CD4-positive, alpha-beta memory T cell (primary cell): ENCODE measurements at regions not wholly inside any gene's neighbourhood (a gene's known extent, or its start where the extent isn't known, plus 50 kb on each side); places are given as distances from the start of the nearest gene placed in this dataset.
A peak's percentile ranks its signal among the peaks of the same experiment; 100 is the strongest.
"Not testable (repeated sequence)": the region's sequence is repeated elsewhere in the genome, so short reads cannot be mapped to it uniquely, and the experiment has no call there.

Experiments used
- CTCF ChIA-PET: fragments of 350-600 bp; sonication (Branson Sonifier 250); formaldehyde crosslinking; loops from one replicate; lab custom pipeline; 2021; ENCODE audit warnings: inconsistent platforms; ENCODE audit not compliant: partially characterized antibody; lab: Charles Lee
- POLR2A ChIA-PET: fragments of 350-600 bp; sonication (Branson Sonifier 250); formaldehyde crosslinking; loops from one replicate; lab custom pipeline; 2021; ENCODE audit not compliant: partially characterized antibody; lab: Charles Lee
- DNase-seq, 5 donors: peaks; one replicate each; pipeline versions ENCODE4 v3.0.0 to v3.0.0-alpha.2; 2020 to 2022; ENCODE audit warnings: mixed read lengths in 1 of 5
- H3K27ac ChIP-seq: one replicate; pipeline ENCODE4 v1.7.0; 2013; ENCODE audit warnings: low read depth, low read length
- H3K27me3 ChIP-seq: 2 replicates; pipeline ENCODE4 v1.7.0; 2013; ENCODE audit warnings: mild to moderate bottlenecking, low read length, moderate library complexity; ENCODE audit not compliant: insufficient read depth
- H3K36me3 ChIP-seq: 2 replicates; pipeline ENCODE4 v1.7.0; 2013; ENCODE audit warnings: mild to moderate bottlenecking, low read length, moderate library complexity; ENCODE audit not compliant: insufficient read depth
- H3K4me1 ChIP-seq: 2 replicates; pipeline ENCODE4 v1.7.0; 2013; ENCODE audit warnings: mild to moderate bottlenecking, low read length, moderate library complexity; ENCODE audit not compliant: insufficient read depth
- H3K4me3 ChIP-seq, 2 donors: one replicate each; pipeline ENCODE4 v1.7.0; 2013; ENCODE audit warnings: low read length in 2 of 2, mild to moderate bottlenecking in 1 of 2
- H3K9me3 ChIP-seq, 2 donors: one replicate each; pipeline ENCODE4 v1.7.0; 2013; ENCODE audit warnings: low read length in 2 of 2, control low read depth in 1 of 2; ENCODE audit not compliant: control insufficient read depth in 1 of 2
- H3K27ac Mint-ChIP-seq, 7 donors: one replicate each; pipeline ENCODE4 v1.8.0; 2020 to 2021; ENCODE audit warnings: mixed read lengths in 7 of 7, mild to moderate bottlenecking in 6 of 7, inconsistent platforms in 3 of 7, moderate library complexity in 3 of 7
- H3K27me3 Mint-ChIP-seq, 2 donors: one replicate each; pipeline ENCODE4 v1.8.0; 2020 to 2021; ENCODE audit warnings: mixed read lengths in 2 of 2
- H3K36me3 Mint-ChIP-seq, 2 donors: one replicate each; pipeline ENCODE4 v1.8.0; 2020 to 2021; ENCODE audit warnings: mixed read lengths in 2 of 2, inconsistent platforms in 1 of 2, mild to moderate bottlenecking in 1 of 2
- H3K4me1 Mint-ChIP-seq, 4 donors: one replicate each; pipeline ENCODE4 v1.8.0; 2020 to 2021; ENCODE audit warnings: mixed read lengths in 4 of 4, mild to moderate bottlenecking in 1 of 4
- H3K4me3 Mint-ChIP-seq, 8 donors: one replicate each; pipeline ENCODE4 v1.8.0; 2020 to 2021; ENCODE audit warnings: mixed read lengths in 8 of 8, mild to moderate bottlenecking in 7 of 8, moderate library complexity in 6 of 8, inconsistent platforms in 3 of 8
- H3K9me3 Mint-ChIP-seq, 8 donors: one replicate each; pipeline ENCODE4 v1.8.0; 2020 to 2021; ENCODE audit warnings: mixed read lengths in 8 of 8, mild to moderate bottlenecking in 5 of 8, inconsistent platforms in 3 of 8, moderate library complexity in 1 of 8
- intact Hi-C: fragments of 100-400 bp; cut with micrococcal nuclease; formaldehyde crosslinking; loops from one replicate; pipeline ENCODE4 v1.15.1; 2023

- no peak overlapping the region for H3K4me3 ChIP-seq
- peaks cover 12 to 23% of the 10 kb centered on the region in 2 donors for H3K27me3 Mint-ChIP-seq
- H3K4me3 Mint-ChIP-seq, result no peak overlapping the region
- peaks cover 0 to 1% (median 0%) of the 10 kb centered on the region in 4 donors for H3K4me1 Mint-ChIP-seq
- H3K36me3 ChIP-seq, result no peaks in the 10 kb centered on the region
- intact Hi-C loops, result no loop called here
- ChIA-PET CTCF (interaction anchor here (1.1 to 1.3 kb wide), 2 partner anchors 16 to 311 kb away, joined by 3 read pairs; partner anchors contain the start of gene MYLIP), POLR2A (no interaction called here)
- DNase-seq, result no peak
- H3K27ac ChIP-seq, result no peak overlapping the region
- H3K9me3 Mint-ChIP-seq, result no peaks in the 10 kb centered on the region
- H3K27me3 ChIP-seq, result no peaks in the 10 kb centered on the region
- no peaks in the 10 kb centered on the region for H3K36me3 Mint-ChIP-seq
- H3K9me3 ChIP-seq, result no peaks in the 10 kb centered on the region
- H3K4me1 ChIP-seq, result no peaks in the 10 kb centered on the region
- no peak overlapping the region for H3K27ac Mint-ChIP-seq
Observed at GRCh38 chr6:15818044-15818443, 155.2 kb upstream of the DTNBP1 start.

DNA sequence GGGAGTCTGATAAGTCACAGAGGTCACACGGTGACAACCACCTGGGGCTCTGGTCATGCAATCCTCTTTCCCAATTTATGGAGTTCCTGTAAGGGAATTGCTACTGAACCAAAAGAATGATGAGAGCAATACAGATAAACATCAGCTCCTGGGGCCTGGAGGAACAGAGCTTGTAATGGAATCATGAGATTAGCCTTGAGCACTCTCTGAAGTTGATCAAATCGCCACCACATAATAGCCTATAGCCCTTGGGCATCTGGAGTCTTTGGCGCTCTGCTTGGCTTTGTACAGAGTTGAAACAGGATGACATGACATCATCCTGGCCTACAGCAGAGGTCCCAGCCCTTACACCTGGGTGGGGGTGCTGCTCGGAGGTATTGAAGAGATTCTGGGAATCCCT is 154.3 kb upstream of the DTNBP1 start:
- Mint-ChIP-seq H3K4me3 (no peak overlapping the region), H3K27me3 (peaks cover 10 to 27% of the 10 kb centered on the region in 2 donors), H3K36me3 (no peaks in the 10 kb centered on the region), H3K4me1 (peaks cover 0 to 1% (median 0%) of the 10 kb centered on the region in 4 donors), H3K27ac (no peak overlapping the region), H3K9me3 (peaks cover 0 to 2% (median 0%) of the 10 kb centered on the region in 8 donors)
- H3K36me3 ChIP-seq, result no peaks in the 10 kb centered on the region
- H3K27ac ChIP-seq, result no peak overlapping the region
- DNase-seq, result no peak
- intact Hi-C loops, result no loop called here
- no peaks in the 10 kb centered on the region for H3K27me3 ChIP-seq
- ChIA-PET CTCF (no interaction called here), POLR2A (no interaction called here)
- no peaks in the 10 kb centered on the region for H3K4me1 ChIP-seq
- H3K4me3 ChIP-seq, result no peak overlapping the region
- no peaks in the 10 kb centered on the region for H3K9me3 ChIP-seq

DNA sequence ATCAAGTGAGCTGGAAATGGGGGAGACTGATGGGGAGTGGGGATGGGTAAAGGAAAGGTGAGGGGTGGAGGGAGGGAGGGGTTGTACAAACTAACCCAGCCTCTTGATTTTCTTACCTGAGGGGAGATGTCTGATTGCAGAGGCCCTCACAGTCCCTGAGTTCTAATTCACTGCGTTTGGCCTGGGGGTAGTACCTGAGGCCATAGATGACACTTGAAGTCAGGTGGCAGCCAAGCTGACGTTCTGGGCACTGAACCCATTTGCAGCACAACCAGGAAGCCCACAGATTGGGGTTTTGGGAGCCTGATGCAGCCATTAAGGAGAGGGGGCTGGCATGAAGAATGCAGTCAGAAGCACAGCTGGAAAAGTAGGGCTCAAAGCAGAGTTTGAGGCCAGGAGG is 153.8 kb upstream of the DTNBP1 start:
- H3K36me3 ChIP-seq, result no peaks in the 10 kb centered on the region
- intact Hi-C loops, result no loop called here
- H3K27ac ChIP-seq, result no peak overlapping the region
- Mint-ChIP-seq H3K4me3 (no peak overlapping the region), H3K9me3 (peaks cover 0 to 2% (median 0%) of the 10 kb centered on the region in 8 donors), H3K36me3 (no peaks in the 10 kb centered on the region), H3K4me1 (peaks cover 0 to 1% (median 0%) of the 10 kb centered on the region in 4 donors), H3K27ac (no peak overlapping the region), H3K27me3 (peaks cover 10 to 27% of the 10 kb centered on the region in 2 donors)
- no peaks in the 10 kb centered on the region for H3K4me1 ChIP-seq
- CTCF ChIA-PET, result no interaction called here
- no peak for DNase-seq
- H3K27me3 ChIP-seq, result no peaks in the 10 kb centered on the region
- POLR2A ChIA-PET, result no interaction called here
- H3K4me3 ChIP-seq, result no peak overlapping the region
- H3K9me3 ChIP-seq, result no peaks in the 10 kb centered on the region

DNA sequence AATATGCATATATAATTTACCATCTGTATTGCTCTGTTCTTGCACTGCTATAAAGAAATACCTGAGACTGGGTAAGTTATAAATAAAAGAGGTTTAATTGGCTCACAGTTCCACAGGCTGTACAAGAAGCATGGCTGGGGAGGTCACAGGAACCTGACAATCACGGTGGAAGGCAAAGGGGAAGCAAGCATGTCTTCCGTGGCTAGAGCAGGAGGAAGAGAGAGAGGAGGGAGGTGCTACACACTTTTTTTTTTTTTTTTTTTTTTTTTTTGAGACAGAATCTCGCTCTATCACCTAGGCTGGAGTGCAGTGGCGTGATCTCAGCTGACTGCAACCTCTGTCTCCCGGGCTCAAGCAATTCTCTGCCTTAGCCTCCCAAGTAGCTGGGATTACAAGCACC is 150.9 kb upstream of the DTNBP1 start:
- not testable (repeated sequence) for H3K27me3 ChIP-seq

GRCh38 chr6:15811107-15811506 is 148.3 kb upstream of the DTNBP1 start:
- intact Hi-C loops, result no loop called here
- Histone ChIP-seq H3K27ac (no peak overlapping the region), H3K4me1 (no peaks in the 10 kb centered on the region), H3K9me3 (no peaks in the 10 kb centered on the region), H3K4me3 (no peak overlapping the region), H3K27me3 (no peaks in the 10 kb centered on the region), H3K36me3 (no peaks in the 10 kb centered on the region)
- no peak overlapping the region for H3K27ac Mint-ChIP-seq
- POLR2A ChIA-PET, result no interaction called here
- H3K27me3 Mint-ChIP-seq, result peaks cover 18 to 20% of the 10 kb centered on the region in 2 donors
- H3K9me3 Mint-ChIP-seq, result peaks cover 0 to 4% (median 0%) of the 10 kb centered on the region in 8 donors
- CTCF ChIA-PET, result interaction anchor here (1.0 to 1.3 kb wide), 2 partner anchors 17 to 372 kb away, joined by 3 read pairs; no protein-coding TSS in a partner anchor
- H3K4me1 Mint-ChIP-seq, result peaks cover 0 to 1% (median 0%) of the 10 kb centered on the region in 4 donors
- DNase-seq, result no peak
- H3K4me3 Mint-ChIP-seq, result no peak overlapping the region
- H3K36me3 Mint-ChIP-seq, result no peaks in the 10 kb centered on the region

More for the DNA sequence above, 150.9 kb upstream of the DTNBP1 start:
- POLR2A ChIA-PET, H3K4me3 ChIP-seq, CTCF ChIA-PET, H3K9me3 Mint-ChIP-seq, H3K27ac Mint-ChIP-seq, H3K4me1 Mint-ChIP-seq, H3K9me3 ChIP-seq, H3K36me3 ChIP-seq, intact Hi-C loops, H3K36me3 Mint-ChIP-seq, H3K4me1 ChIP-seq, H3K27ac ChIP-seq, DNase-seq: not testable (repeated sequence)
- Mint-ChIP-seq H3K27me3 (peaks cover 19 to 25% of the 10 kb centered on the region in 2 donors), H3K4me3 (peak overlapping the region in 1 of 8 donors; percentile 10)

GRCh38 chr6:15810618-15811017 is 147.8 kb upstream of the DTNBP1 start:
- DNase-seq, result no peak
- ChIA-PET POLR2A (no interaction called here), CTCF (interaction anchor here (1.0 to 1.3 kb wide), 3 partner anchors 16 to 372 kb away, joined by 3 read pairs; no protein-coding TSS in a partner anchor)
- no peak overlapping the region for H3K4me3 ChIP-seq
- no peaks in the 10 kb centered on the region for H3K4me1 ChIP-seq
- H3K9me3 Mint-ChIP-seq, result peaks cover 0 to 4% (median 0%) of the 10 kb centered on the region in 8 donors
- intact Hi-C loops, result no loop called here
- H3K27me3 ChIP-seq, result no peaks in the 10 kb centered on the region
- no peak overlapping the region for H3K4me3 Mint-ChIP-seq
- H3K27ac ChIP-seq, result no peak overlapping the region
- H3K27me3 Mint-ChIP-seq, result peaks cover 18 to 20% of the 10 kb centered on the region in 2 donors
- no peak overlapping the region for H3K27ac Mint-ChIP-seq
- H3K36me3 Mint-ChIP-seq, result no peaks in the 10 kb centered on the region
- H3K4me1 Mint-ChIP-seq, result peaks cover 0 to 1% (median 0%) of the 10 kb centered on the region in 4 donors
- H3K9me3 ChIP-seq, result no peaks in the 10 kb centered on the region
- H3K36me3 ChIP-seq, result no peaks in the 10 kb centered on the region

GRCh38 chr6:15809367-15809766 is 146.5 kb upstream of the DTNBP1 start:
- no peaks in the 10 kb centered on the region for H3K36me3 ChIP-seq
- Mint-ChIP-seq H3K27ac (no peak overlapping the region), H3K36me3 (no peaks in the 10 kb centered on the region), H3K4me3 (peak overlapping the region in 1 of 8 donors; percentile 9), H3K9me3 (peaks cover 0 to 4% (median 0%) of the 10 kb centered on the region in 8 donors), H3K27me3 (peaks cover 15 to 18% of the 10 kb centered on the region in 2 donors), H3K4me1 (peaks cover 0 to 1% (median 0%) of the 10 kb centered on the region in 4 donors)
- no peaks in the 10 kb centered on the region for H3K27me3 ChIP-seq
- POLR2A ChIA-PET, result no interaction called here
- no peak overlapping the region for H3K4me3 ChIP-seq
- H3K9me3 ChIP-seq, result no peaks in the 10 kb centered on the region
- H3K4me1 ChIP-seq, result no peaks in the 10 kb centered on the region
- intact Hi-C loops, result no loop called here
- no peak overlapping the region for H3K27ac ChIP-seq
- CTCF ChIA-PET, result interaction anchor here (1.1 kb wide), 1 partner anchor 33 kb away, joined by 3 read pairs; no protein-coding TSS in a partner anchor
- no peak for DNase-seq
